Right ventricle myocardium inferior (tissue), 1 donor: ENCODE measurements at regions not wholly inside any gene's neighbourhood (a gene's known extent, or its start where the extent isn't known, plus 50 kb on each side); places are given as distances from the start of the nearest gene placed in this dataset.

Experiments
- ATAC-seq: fragments of 200-7000 bp; cut with Tn5 transposase; one replicate; pipeline ENCODE4 v1.9.1; 2020; ENCODE audit warnings: mild to moderate bottlenecking, moderate library complexity
- DNase-seq: peaks from one replicate; pipeline ENCODE4 v3.0.0; 2021; ENCODE audit errors: missing footprints
- intact Hi-C: fragments of 100-400 bp; cut with DNase I; formaldehyde crosslinking; loops from one replicate; pipeline ENCODE4 v1.11.0; 2022
- donor health status: DM: no; HTN: yes; CAD: no; lungs with severe emphysema.

- DNase-seq = no peak
- intact Hi-C loops = no loop called here
- ATAC-seq = no peak
Measured at GRCh38 chr5:3995954-3996619, 400.5 kb downstream of the IRX1 start.

- ATAC-seq = peak; percentile 42
- peak; percentile 17 for DNase-seq
- intact Hi-C loops = no loop called here
Measured at GRCh38 chr5:3996707-3997336, 401.2 kb downstream of the IRX1 start.

DNA sequence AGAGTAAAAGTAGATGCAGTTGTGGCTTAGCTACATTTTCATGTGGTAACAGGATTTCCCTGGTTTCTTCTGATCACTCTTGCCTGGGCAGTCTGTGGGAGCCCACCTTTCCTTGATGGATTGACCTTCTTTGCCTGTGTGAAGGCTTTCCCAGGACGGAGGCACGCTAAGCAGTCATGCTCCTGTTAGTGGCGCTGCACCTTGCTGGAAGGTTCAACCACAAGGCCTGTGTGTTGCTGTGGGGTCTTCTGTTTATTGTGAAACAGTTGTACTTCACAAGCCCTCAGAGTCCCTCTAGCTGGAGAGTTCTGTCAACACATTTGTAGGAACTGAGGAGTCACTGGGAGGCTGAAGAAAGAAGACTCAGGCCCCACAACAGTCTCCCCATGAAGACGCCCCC lies 402.0 kb downstream of the IRX1 start:
- ATAC-seq (no peak), DNase-seq (peak; percentile 8)
- intact Hi-C loops = no loop called here

DNA sequence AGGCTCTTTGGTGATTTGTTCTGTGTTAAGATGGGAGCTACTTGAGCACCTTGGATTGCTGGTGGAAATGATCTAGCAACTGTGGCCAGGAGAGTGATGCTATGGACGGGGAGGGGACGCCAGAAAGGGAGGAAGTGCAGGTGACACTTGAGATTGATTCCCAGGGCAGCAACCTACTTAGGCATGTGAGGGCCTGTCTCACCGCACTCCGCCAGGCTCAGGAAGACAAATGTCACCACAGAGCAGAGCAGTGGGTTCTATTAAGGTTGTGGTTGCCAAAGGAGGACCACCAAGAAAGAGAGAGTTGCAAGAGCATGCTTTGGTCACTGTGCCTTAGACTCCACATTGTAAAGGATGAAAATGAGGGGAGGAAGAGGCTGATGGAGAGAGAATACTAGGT lies 404.3 kb downstream of the IRX1 start:
- ATAC-seq (no peak), DNase-seq (no peak)
- intact Hi-C loops = no loop called here

GRCh38 chr5:4001004-4001403 lies 405.4 kb downstream of the IRX1 start:
- ATAC-seq (no peak), DNase-seq (peak; percentile 15)
- intact Hi-C loops = no loop called here

DNA sequence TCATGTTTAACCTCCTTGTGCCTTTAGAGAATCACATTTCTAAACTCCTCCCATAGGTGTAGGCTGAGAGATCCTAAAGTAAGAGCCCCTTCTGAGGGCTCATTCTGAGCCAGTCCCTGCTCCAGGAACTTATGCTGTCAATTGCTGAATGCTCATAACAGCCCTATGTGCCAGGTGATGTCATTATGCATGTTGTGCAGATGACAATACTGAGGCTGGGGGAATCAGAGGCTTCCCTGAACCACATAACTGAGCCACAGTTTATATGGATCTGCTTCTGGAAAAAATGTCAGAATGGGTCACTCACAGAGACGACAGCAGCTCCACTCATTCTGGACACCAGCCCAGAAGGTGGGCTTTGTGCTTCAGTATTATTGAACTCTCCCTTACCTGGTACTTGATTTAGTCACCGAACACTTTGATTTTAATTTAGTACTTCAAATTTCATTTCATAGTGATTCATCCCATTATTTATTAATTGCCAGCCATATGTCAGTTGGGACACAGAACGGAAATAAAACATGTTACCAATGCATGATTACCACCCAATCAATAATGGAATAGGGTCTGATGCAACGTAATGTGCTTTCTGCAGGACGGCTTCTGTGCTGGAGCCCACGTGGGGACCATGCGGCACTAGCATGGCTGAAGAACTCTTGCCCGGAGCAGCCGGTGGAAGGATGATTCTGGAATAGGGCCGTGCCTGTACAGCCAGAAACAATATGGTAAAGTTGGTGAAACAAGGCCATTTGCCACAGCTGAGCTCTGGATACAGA lies 406.3 kb downstream of the IRX1 start:
- ATAC-seq = no peak
- intact Hi-C loops = no loop called here
- no peak for DNase-seq

- ATAC-seq (no peak), DNase-seq (peak; percentile 20)
- intact Hi-C loops = no loop called here
Measured at GRCh38 chr5:4005335-4005734, 409.7 kb downstream of the IRX1 start.

- intact Hi-C loops = no loop called here
- ATAC-seq = no peak
- DNase-seq = no peak
Measured at GRCh38 chr5:4007001-4007400, 411.4 kb downstream of the IRX1 start.

- intact Hi-C loops = no loop called here
- no peak for ATAC-seq
- DNase-seq = peak; percentile 61
Measured at GRCh38 chr5:4011943-4012342, 416.3 kb downstream of the IRX1 start.

DNA sequence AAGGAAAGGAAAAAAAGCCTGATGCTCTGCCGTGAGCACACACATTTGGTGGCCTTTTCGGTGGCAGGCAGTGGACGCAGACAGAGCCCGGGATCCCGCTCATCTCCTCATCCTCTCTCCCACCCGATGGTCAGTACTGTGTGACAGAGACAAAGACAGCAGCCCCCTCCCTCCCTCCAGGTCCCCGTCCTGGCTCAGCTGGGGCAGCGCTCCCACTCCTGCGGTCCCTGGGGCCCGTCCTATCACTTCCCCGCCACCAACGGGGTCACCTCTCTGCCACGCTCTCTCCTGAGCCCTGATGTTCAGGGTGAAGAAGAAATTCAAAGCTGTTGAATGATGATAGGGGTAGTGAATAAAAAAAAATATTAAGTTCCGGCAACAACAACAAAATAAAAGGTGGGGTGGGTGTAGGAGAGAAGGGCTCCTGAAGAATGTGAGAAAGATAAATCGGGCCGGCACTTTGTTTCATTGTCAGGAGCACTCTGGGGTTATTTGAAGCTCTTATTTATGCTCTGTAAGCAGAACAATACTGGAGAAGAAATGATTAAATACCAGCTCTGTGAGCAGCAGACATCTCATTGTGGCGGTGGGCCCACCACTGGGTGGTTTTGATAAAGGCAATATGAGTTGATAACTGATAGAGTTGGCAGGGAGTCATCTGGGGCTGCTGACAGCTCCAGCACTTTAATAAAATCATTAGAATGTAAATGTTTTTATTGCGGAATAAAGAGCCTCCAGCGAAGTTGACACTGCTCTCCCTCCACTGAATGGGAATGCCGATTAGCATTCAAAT lies 417.7 kb downstream of the IRX1 start:
- intact Hi-C loops = no loop called here
- ATAC-seq = no peak
- peak; percentile 35 for DNase-seq

GRCh38 chr5:4015709-4016108 lies 420.1 kb downstream of the IRX1 start:
- DNase-seq = no peak
- intact Hi-C loops = no loop called here
- no peak for ATAC-seq

DNA sequence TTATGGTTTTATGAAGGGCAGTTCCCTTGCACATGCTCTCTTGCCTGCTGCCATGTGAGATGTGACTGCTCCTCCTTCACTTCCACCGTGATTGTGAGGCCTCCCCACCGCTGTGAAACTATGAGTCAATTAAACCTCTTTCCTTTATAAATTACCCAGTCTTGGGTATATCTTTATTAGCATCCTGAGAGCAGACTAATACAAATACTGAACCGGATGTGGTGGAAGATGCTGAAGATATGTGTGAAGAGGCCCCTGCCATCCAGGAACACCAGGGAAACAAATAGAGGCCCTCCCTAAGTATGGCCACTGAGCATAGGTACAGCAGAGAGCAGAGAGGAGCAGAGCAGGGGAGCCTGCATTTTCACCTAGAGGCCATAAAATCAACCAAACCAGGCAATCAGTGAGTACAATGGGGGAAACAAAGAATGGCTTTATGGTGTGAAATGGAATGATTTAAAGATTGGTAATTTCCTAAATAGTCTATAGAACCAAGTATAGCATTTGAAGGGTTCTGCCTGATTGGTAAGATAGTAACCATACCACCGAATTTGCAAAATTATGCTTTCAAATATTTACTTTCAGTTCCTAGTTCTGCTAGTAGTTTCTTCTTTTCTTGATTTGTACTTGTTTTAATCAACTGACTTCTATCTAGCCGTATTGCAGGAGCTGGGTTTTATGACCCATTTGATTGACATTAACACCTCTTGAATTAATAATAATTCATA lies 421.6 kb downstream of the IRX1 start:
- ATAC-seq = no peak
- no peak for DNase-seq
- intact Hi-C loops = no loop called here

DNA sequence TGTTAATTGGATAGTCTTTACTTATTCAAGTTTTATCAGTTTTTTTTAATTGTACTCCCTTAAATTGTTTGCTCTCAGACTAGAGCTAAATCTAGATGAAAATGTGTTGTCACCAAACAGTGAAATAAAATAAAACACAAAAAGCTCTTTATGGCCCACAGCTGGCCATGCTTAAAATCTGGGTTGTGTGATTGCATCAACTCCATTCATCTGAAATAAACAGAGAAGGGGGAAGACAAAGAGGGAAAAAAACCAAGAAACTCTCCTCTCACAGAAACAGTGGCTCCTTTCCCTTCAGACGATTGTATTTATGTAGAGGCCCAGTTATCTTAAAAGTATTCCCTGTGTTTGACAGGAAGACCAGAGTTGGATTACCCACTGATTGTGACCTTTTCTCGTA lies 422.4 kb downstream of the IRX1 start:
- no peak for DNase-seq
- peak; percentile 43 for ATAC-seq
- intact Hi-C loops = no loop called here

GRCh38 chr5:4019009-4019769 lies 423.6 kb downstream of the IRX1 start:
- ATAC-seq (peak; percentile 65), DNase-seq (no peak)
- intact Hi-C loops = no loop called here

DNA sequence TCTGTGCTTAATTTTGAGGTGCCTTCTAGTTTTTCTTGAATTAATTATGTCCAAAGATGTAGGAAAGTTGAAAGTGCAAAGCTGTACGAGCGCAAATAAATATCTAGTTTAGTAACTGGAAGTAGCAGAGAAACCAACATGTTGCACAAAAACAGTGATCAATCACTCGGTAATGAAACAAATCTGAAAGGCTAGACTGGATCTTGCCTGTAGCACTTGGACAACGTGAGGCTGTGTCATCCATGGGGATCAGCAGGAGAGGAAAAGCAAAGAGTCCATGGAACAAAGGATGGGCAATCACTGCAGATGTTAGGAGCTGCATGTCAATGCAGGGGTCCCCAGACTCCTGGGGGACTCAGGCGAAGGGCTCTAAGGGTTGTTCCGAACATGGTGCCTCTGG lies 424.2 kb downstream of the IRX1 start:
- DNase-seq = peak; percentile 18
- ATAC-seq = no peak
- intact Hi-C loops = no loop called here

DNA sequence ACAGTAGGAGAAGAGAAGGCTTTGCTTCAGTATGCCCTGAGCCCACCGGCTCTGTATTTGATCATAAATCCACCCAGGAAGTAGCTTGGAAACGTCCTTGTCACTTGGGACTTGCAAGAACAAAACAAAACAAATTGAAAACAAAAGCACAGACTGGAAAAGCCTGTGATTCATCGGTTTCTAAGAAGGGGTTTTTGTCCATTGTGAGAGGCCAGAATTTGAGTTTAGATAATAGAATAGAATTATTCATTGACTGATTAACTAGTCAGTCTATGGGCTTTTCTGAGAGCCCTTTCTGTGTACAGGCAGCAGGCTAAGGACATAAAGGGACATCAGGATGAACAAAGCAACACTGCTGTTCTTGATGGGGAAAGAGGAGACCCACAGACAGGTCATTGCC lies 424.8 kb downstream of the IRX1 start:
- intact Hi-C loops = no loop called here
- DNase-seq (peak; percentile 28), ATAC-seq (no peak)

DNA sequence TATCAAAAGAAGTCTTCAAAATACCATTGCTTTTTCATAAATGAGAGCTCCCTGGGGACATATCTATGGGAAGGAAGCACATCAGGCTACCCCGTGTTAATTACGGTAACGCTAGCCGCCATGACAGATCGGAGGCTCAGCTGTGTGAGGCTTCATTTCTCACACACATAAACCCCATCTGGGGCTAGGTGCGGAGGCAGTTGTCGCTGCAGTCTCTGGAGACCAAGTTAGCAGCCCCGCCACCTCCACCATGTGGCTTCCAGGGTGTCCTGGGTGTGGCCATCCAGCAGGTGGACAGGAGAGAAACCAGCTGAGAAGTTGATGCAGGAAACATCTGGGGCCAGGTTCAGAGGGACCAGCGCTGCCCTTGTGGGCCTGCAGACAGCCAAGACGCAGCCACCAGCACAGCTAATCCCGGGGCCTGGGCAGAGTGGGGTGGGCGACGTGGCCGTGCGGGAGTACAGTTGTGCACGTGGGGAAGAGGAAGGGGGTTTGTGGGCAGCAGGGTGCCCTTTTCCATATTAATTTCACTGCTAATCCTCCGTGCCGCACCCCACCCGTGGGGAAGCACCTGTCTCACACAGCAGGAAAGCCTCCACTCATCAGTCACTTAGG lies 426.5 kb downstream of the IRX1 start:
- intact Hi-C loops = no loop called here
- DNase-seq (peak; percentile 15), ATAC-seq (no peak)
